GM20431 (cell line): ENCODE measurements at regions not wholly inside any gene's neighbourhood (a gene's known extent, or its start where the extent isn't known, plus 50 kb on each side); places are given as distances from the start of the nearest gene placed in this dataset.

Source experiments
- in situ Hi-C: fragments of 300-500 bp; cut with MseI, MboI; formaldehyde crosslinking; loops from one replicate; pipeline ENCODE4 v1.15.0; 2020; ENCODE audit warnings: low sequenced_read_pairs; ENCODE audit not compliant: unreplicated experiment

DNA sequence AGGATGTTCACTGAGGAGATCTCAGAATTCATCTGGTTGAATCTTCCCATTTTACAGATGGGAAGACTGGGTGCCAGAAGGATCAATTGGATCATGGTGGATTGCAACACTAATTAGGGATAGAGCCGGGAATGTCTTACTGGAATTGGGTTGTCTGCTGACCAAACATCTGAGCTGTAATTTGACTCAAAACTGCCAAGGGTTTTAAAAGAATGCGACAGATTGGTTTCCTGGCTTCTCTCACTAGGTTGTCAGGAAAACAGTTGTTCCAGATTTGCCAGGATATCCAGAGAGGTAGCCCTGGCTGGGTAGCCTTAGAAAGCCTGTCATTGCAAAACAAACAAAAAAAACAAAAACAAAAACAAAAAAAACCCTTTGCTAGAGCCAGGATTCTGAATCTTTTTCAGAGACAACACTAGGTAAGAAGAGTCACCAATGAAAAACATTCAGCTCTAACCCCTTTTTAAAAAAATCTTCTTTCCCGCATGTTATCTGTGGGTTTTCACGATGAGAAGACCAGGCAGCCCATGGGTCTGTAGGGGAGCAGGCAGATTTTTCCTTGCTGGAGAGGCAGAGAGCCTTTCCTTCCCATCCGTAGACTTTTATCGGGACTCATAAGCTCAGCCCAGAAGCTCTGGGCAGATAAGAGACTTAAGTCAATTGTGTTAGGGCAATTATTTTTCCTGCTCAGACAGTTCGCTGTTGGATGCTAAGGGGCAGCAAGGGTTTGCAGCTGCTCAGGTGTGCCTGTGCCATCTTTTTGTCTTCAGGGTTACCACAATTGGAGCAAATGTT is 418.9 kb downstream of the PRDM2 start:
- in situ Hi-C loops: no loop called here

- in situ Hi-C loops: no loop called here
Measured at GRCh38 chr1:14120895-14121294, 420.9 kb downstream of the PRDM2 start.

DNA sequence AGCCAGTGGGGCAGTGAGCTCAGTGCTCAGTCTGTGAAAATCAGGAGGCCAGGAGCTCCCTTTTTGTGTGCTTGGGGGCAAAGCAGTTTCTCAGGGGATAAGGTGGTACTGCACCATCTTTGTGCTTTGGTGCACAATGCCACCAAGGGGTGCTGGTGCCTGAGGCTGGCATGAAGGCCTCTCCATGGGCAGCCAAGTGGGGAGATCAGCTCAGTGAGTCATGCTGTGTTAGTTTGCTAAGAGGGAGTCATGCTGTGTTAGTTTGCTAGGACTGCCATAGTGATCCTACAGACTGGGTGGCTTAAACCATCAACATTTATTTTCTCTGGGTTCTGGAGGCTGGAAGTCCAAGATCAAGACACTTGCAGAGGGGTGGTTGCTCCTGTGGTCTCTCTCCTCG is 428.1 kb downstream of the PRDM2 start:
- in situ Hi-C loops: loop anchor here (25.0 kb wide), 1 partner anchor 434 kb away; no protein-coding TSS in a partner anchor

DNA sequence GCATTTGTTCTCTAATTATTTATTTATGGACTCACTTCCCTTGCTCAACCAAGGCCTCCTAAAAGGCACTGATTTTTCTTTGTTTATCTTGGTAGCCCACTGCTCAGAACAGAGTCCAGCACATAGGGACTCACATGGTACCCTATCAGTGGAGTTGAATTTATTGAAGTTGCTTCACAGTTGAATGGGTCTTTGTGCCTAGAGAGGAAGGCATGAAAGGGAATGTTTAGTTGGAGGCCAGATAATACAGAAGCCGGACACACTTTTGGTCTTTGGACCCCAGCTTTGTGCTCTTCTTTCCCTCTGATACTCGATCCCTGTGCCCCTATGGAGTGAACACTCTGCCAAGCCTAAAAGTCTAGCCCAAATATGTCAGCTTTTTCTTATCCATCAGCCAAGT is 429.0 kb downstream of the PRDM2 start:
- in situ Hi-C loops: loop anchor here (25.0 kb wide), 1 partner anchor 433 kb away; no protein-coding TSS in a partner anchor

DNA sequence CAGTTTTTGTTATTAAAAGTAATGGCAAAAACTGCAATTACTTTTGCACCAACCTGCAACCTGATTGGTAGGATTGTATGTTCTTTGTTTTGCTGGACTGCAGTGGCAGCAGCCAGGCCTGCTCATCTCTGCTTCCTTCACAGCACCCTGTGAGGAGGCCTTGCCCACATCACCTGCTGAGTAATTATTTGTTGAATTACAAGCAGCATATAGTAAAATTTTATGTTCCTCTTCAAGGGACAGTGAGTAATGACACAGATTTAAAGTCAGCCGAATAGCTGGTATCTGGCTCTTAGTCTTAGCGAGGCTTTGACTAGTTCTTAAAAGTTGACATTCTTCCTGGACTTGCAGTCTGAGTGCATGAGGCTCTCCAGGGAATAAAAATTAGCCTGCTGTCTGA is 435.1 kb downstream of the PRDM2 start:
- in situ Hi-C loops: loop anchor here (25.0 kb wide), 1 partner anchor 427 kb away; no protein-coding TSS in a partner anchor

- in situ Hi-C loops: loop anchor here (25.0 kb wide), 1 partner anchor 426 kb away; no protein-coding TSS in a partner anchor
Measured at GRCh38 chr1:14136152-14136763, 436.3 kb downstream of the PRDM2 start.

GRCh38 chr1:14136881-14137280 is 436.9 kb downstream of the PRDM2 start:
- in situ Hi-C loops: loop anchor here (25.0 kb wide), 1 partner anchor 425 kb away; no protein-coding TSS in a partner anchor

DNA sequence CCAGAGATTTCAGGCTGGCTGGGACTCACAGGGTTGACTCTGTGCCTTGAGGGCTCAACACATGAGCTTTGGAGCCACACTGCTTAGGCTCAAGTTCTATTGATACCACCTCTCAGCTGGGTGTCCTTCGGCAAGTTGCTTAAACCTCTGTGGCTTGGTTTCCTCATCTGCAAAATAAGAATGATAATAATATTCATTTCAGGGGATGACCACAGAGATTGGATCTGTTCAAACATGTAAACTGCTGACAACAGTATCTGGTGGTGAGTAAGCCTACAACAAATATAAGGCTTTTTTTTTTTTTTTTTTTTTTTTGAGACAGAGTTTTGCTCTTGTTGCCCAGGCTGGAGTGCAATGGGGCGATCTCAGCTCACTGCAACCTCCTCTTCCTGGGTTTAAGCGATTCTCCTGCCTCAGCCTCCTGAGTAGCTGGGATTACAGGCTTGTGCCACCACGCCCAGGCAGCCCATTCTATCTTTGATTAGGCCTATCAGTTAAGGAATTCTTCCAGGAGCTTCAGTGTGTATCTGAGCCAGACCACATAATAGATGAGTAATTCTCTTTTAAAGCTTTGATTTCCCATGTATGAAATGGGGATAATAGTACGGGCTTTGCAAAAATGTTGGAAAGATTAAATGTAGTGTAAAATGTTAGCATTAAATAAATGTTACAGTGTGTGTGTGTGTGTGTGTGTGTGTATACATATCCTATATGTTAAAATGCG is 437.6 kb downstream of the PRDM2 start:
- in situ Hi-C loops: loop anchor here (25.0 kb wide), 1 partner anchor 425 kb away; no protein-coding TSS in a partner anchor

- in situ Hi-C loops: loop anchor here (25.0 kb wide), 1 partner anchor 424 kb away; no protein-coding TSS in a partner anchor
Measured at GRCh38 chr1:14138135-14138506, 438.1 kb downstream of the PRDM2 start.

GRCh38 chr1:14138687-14139086 is 438.7 kb downstream of the PRDM2 start:
- in situ Hi-C loops: loop anchor here (25.0 kb wide), 1 partner anchor 424 kb away; no protein-coding TSS in a partner anchor

DNA sequence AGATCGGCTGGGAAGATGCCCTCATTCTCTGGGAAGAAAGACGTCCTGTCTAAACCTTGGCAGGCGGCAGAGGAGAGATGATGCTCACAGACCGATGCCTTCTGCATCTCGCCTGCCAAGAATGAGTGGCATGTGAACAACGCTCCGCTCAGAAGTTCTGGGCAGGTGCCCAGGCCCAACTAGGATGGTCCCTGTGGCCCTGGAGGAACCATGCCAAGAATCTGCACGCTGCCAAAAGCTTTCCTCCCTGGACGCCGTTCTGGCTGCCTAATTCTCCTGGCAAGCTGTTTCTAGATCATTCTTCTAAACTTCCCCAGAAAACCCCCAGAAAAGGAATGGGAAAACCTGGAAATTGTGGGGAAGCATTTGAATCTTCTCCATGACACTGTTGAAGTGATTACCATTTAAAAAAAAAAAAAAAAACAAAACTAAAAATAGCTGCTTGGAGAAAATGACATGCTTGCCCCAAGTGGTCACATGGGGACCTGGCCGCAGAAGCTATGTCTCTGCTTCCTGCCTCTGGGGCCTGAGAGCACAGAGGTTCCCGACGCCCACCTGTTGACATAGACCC is 440.9 kb downstream of the PRDM2 start:
- in situ Hi-C loops: loop anchor here (25.0 kb wide), 1 partner anchor 421 kb away; no protein-coding TSS in a partner anchor

DNA sequence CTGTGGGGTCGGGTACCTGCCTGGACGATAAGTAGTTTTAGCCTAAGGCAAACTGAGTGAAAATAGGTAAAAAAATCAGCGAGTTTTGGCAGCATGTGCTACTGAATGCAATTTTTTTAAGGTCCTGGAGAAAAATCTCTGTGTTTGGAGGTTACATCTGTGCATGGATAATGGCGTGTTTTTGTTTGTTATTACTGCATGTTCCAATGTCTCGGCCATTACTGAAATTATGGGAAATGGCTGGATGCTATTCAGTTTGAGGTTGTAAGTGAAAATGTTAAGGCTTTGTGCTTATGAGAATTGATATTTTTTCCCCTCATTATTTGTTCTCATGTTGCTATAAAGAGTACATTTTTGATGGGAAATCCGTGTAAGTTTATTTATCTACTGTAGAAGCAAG is 441.7 kb downstream of the PRDM2 start:
- in situ Hi-C loops: loop anchor here (25.0 kb wide), 1 partner anchor 421 kb away; no protein-coding TSS in a partner anchor

DNA sequence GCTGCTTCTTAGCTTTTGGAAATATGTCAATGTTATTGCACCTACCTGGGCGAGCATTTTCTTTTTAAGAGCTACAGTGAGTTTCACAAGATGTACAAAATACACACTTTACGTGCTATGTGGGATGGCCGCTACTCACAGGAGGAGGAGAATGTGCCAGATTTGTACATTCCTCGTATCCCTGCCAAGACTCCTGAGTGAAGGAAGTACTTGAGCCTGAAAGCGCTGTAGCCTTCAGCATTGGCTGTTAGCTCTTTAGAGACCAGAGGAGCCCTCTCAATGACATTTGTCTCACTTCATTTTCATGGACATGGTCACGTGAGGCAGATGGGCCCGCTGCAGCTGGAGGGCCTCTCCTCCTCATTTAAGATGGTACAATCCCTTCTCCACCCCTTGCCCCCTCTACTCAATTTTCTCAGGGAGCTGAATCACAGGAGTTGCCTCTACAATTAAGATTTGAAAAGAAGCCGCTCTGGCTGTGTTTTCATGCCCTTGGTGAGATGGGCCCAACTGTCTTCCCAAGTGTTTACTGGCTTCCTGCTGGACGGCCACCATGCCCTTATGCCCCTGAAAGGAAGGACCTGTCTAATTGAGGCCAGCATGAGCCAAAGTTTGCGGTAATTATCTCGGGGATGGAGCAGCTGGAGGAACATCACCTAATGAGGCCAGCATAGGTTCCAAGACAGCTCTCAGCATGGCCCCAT is 442.6 kb downstream of the PRDM2 start:
- in situ Hi-C loops: loop anchor here (25.0 kb wide), 1 partner anchor 420 kb away; no protein-coding TSS in a partner anchor

- in situ Hi-C loops: loop anchor here (25.0 kb wide), 1 partner anchor 419 kb away; no protein-coding TSS in a partner anchor
Measured at GRCh38 chr1:14143777-14144176, 443.8 kb downstream of the PRDM2 start.

GRCh38 chr1:14148526-14148925 is 448.5 kb downstream of the PRDM2 start:
- in situ Hi-C loops: loop anchor here (25.0 kb wide), 1 partner anchor 414 kb away; no protein-coding TSS in a partner anchor

- in situ Hi-C loops: loop anchor here (25.0 kb wide), 1 partner anchor 413 kb away; no protein-coding TSS in a partner anchor
Measured at GRCh38 chr1:14149431-14149830, 449.1 kb upstream of the KAZN start.

DNA sequence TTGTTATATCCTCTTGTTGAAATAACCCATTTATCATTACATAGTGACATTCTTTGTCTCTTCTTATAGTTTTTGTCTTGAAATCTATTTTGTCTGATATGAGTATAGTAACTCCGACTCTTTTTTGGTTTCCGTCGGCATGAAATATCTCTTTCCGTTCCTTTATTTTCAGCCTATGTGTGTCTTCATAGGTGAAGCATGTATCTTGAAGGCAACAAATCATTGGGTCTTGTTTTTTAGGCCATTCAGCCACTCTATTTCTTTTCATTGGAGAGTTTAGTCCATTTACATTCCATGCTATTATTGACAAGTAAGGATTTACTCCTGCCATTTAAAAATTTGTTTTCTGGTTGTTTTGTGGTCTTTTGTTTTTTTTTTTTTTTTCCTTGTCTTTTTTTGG is 441.9 kb upstream of the KAZN start:
- in situ Hi-C loops: no loop called here

DNA sequence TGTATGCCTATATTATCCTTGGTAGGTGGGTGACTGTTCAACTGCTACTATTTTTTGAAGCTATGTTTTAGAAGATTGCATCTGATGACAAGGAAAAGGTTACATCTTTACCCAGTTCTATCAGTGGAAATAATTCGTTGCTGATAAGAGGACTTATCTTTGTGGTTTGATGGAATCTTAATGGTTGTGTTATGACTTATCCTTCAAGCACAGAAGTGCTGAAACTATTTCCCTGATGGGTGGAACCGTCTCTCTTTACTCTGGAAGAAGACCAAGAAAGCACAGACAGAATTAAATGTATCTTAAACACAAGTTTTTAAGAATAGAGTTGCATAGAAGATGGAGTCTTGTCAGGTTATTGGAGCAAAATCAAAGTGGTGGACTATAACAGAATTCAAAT is 437.7 kb upstream of the KAZN start:
- in situ Hi-C loops: no loop called here

DNA sequence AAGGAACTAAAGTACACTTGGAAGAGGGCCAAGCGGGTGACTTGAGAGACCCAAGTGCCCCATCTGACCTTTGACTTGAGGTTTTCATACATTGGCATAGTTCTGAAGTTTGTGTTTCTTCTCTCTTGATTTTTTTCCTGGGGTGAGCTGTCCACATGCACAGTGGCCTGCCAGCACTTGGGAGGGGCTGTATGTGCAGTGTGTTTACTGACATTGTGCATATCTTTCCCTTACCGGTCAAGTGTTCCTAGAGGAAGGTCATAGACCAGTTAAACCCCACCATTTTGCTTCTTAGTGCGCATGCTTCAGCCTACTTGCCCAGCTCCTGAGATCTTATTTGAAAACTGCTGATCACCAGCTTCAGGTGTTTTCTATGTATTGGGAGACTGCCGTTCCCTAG is 435.2 kb upstream of the KAZN start:
- in situ Hi-C loops: no loop called here
